ENCODE measurements at regions not wholly inside any gene's neighbourhood (a gene's known extent, or its start where the extent isn't known, plus 50 kb on each side); places are given as distances from the start of the nearest gene placed in this dataset.

- TF ChIP-seq CTCF (IDR thresholded peaks at IDR 0.05) (no peak), POLR2A (IDR thresholded peaks at IDR 0.05) (no peak)
Observed at GRCh38 chr11:26898799-26899198, 95.1 kb upstream of the FIBIN start.

Data from prostate gland (tissue), 2 donors.